Fibroblast of skin of left quadriceps (primary cell): ENCODE measurements at regions not wholly inside any gene's neighbourhood (a gene's known extent, or its start where the extent isn't known, plus 50 kb on each side); places are given as distances from the start of the nearest gene placed in this dataset.

Experiments
- DNase-seq, 2 experiments: peaks; one replicate each; pipeline ENCODE4 v3.0.0-alpha.2; 2013; ENCODE audit warnings: low read depth in 2 of 2

GRCh38 chr7:34603711-34604444 lies 54.1 kb upstream of the NPSR1 start:
- no peak for DNase-seq
